K562 (cell line): ENCODE measurements at regions not wholly inside any gene's neighbourhood (a gene's known extent, or its start where the extent isn't known, plus 50 kb on each side); places are given as distances from the start of the nearest gene placed in this dataset.

ENCODE experiments used
- MCM2 ChIP-seq: fragments of 450-650 bp; IDR thresholded peaks from 2 replicates; pipeline ENCODE4 v1.6.1; 2017; ENCODE audit warnings: low read depth, mild to moderate bottlenecking
- ZC3H4 ChIP-seq: sonication (generic); formaldehyde crosslinking; IDR thresholded peaks from 2 replicates; pipeline ENCODE4 v1.9.0; 2021; ENCODE audit warnings: missing genetic modification reagents, borderline replicate concordance
- ZNF311 ChIP-seq: fragments of 250-450 bp; sonication (Bioruptor Pico); IDR thresholded peaks from 2 replicates; pipeline ENCODE4 v1.4.0; 2020; ENCODE audit warnings: mild to moderate bottlenecking, moderate library complexity
- ZNF316 ChIP-seq: fragments of 450-650 bp; IDR thresholded peaks from 2 replicates; pipeline ENCODE4 v1.6.1; 2016
- ZNF318 ChIP-seq, 2 experiments: fragments of 450-650 bp; IDR thresholded peaks; 2 replicates each; pipeline ENCODE4 v1.6.1; 2016; ENCODE audit warnings: mild to moderate bottlenecking in 2 of 2, borderline replicate concordance in 1 of 2, low read depth in 1 of 2, moderate library complexity in 1 of 2

DNA sequence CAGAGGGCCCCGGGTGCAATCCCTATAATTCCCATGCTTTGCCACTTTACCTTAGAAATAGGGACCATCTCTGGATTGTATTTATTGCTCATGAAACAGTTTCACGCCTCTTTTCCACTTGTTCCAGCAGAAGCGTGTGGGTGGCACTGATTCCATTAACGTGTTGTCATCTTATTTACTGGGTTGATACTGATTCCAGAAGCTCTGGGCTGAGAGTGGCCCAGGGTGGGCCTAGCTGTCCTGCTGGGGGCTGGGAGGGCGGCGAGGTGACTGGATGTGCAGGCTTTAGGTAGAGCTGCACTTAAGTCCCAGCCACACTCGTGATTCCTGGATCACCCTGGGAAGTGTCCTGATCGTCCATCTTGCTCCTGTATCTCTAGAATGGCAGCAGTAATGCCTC lies 155.0 kb downstream of the TEX29 start (continued):
- no peak for TF ChIP-seq ZC3H4 (CRISPR knock-in tag)
- TF ChIP-seq ZNF311 = no peak
- TF ChIP-seq ZNF318 (IDR thresholded peaks at IDR 0.05; ENCODE audit: borderline replicate concordance in 1 of 2, low read depth in 1 of 2) = no peak
- TF ChIP-seq MCM2 = no peak
- TF ChIP-seq ZNF316 = no peak
- TF ChIP-seq, all 486 proteins: peak for 0
